ENCODE measurements at regions not wholly inside any gene's neighbourhood (a gene's known extent, or its start where the extent isn't known, plus 50 kb on each side); places are given as distances from the start of the nearest gene placed in this dataset.

- Histone ChIP-seq H3K4me3 (no peak overlapping the region), H3K27ac (no peak overlapping the region), H3K27me3 (no peaks in the 10 kb centered on the region), H3K9me3 (no peaks in the 10 kb centered on the region), H3K4me1 (no peaks in the 10 kb centered on the region), H3K36me3 (no peaks in the 10 kb centered on the region)
- no peak for TF ChIP-seq CTCF (IDR thresholded peaks at IDR 0.05)
- DNase-seq (ENCODE audit: low spot score): no peak
Observed at GRCh38 chr14:27427796-27428195, 830.0 kb upstream of the NOVA1 start.

GRCh38 chr14:27435923-27436670 lies 838.3 kb upstream of the NOVA1 start:
- TF ChIP-seq CTCF (IDR thresholded peaks at IDR 0.05): no peak
- H3K27ac ChIP-seq: no peak overlapping the region
- H3K27me3 ChIP-seq: no peaks in the 10 kb centered on the region
- H3K4me3 ChIP-seq: no peak overlapping the region
- H3K36me3 ChIP-seq: no peaks in the 10 kb centered on the region
- no peaks in the 10 kb centered on the region for H3K4me1 ChIP-seq
- no peak for DNase-seq (ENCODE audit: low spot score)
- H3K9me3 ChIP-seq: no peaks in the 10 kb centered on the region

GRCh38 chr14:27484633-27485032 lies 886.8 kb upstream of the NOVA1 start:
- Histone ChIP-seq H3K36me3 (no peaks in the 10 kb centered on the region), H3K27me3 (no peaks in the 10 kb centered on the region), H3K9me3 (no peaks in the 10 kb centered on the region), H3K4me1 (no peaks in the 10 kb centered on the region), H3K4me3 (no peak overlapping the region), H3K27ac (no peak overlapping the region)
- DNase-seq (ENCODE audit: low spot score): no peak
- TF ChIP-seq CTCF (IDR thresholded peaks at IDR 0.05): no peak

GRCh38 chr14:27485193-27485592 lies 887.4 kb upstream of the NOVA1 start:
- Histone ChIP-seq H3K27ac (no peak overlapping the region), H3K36me3 (no peaks in the 10 kb centered on the region), H3K4me3 (no peak overlapping the region), H3K4me1 (no peaks in the 10 kb centered on the region), H3K9me3 (no peaks in the 10 kb centered on the region), H3K27me3 (no peaks in the 10 kb centered on the region)
- DNase-seq (ENCODE audit: low spot score): no peak
- no peak for TF ChIP-seq CTCF (IDR thresholded peaks at IDR 0.05)

GRCh38 chr14:27506272-27506671 lies 908.4 kb upstream of the NOVA1 start:
- H3K36me3 ChIP-seq: no peaks in the 10 kb centered on the region

More at GRCh38 chr14:27506272-27506671, 908.4 kb upstream of the NOVA1 start:
- no peak for DNase-seq (ENCODE audit: low spot score)
- no peak overlapping the region for H3K4me3 ChIP-seq
- TF ChIP-seq CTCF (IDR thresholded peaks at IDR 0.05): no peak
- H3K27ac ChIP-seq: no peak overlapping the region
- peaks cover 0 to 13% of the 10 kb centered on the region in 2 donors for H3K9me3 ChIP-seq
- no peaks in the 10 kb centered on the region for H3K27me3 ChIP-seq
- no peaks in the 10 kb centered on the region for H3K4me1 ChIP-seq

Data from right atrium auricular region (tissue), 2 donors.